HG02642 (cell line): ENCODE measurements at regions not wholly inside any gene's neighbourhood (a gene's known extent, or its start where the extent isn't known, plus 50 kb on each side); places are given as distances from the start of the nearest gene placed in this dataset.
"Not testable (repeated sequence)": the region's sequence is repeated elsewhere in the genome, so short reads cannot be mapped to it uniquely, and the experiment has no call there.

ENCODE experiments used
- ATAC-seq: cut with Tn5 transposase; IDR thresholded peaks from one replicate; pipeline ENCODE4 v1.9.1; 2021; ENCODE audit warnings: mild to moderate bottlenecking; ENCODE audit not compliant: unreplicated experiment, poor library complexity

- no peak for ATAC-seq
Observed at GRCh38 chr6:74733830-74734620, 471.8 kb downstream of the COL12A1 start.

DNA sequence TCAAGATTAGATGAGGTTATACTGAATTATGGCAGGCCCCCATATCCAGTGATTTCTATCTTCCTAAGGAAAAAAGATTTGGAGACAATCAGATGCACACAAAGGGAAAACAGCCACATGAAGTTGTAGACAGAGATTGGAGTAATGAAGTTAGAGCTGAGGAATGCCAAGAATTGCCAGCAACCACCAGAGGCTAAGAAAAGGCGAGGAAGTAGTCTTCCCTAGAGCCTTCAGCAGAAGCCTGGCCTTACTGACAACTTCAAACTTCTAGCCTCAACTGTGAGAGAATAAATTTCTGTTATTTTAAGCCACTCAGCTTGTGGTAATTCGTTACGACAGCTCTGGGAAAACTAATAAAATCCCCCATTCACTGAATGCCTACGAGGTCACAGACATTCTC, 473.9 kb downstream of the COL12A1 start:
- no peak for ATAC-seq

GRCh38 chr6:74731204-74731603, 474.6 kb downstream of the COL12A1 start:
- no peak for ATAC-seq

- no peak for ATAC-seq
Observed at GRCh38 chr6:74720923-74721322, 484.9 kb downstream of the COL12A1 start.

GRCh38 chr6:74717591-74717990, 488.3 kb downstream of the COL12A1 start:
- ATAC-seq, result no peak

DNA sequence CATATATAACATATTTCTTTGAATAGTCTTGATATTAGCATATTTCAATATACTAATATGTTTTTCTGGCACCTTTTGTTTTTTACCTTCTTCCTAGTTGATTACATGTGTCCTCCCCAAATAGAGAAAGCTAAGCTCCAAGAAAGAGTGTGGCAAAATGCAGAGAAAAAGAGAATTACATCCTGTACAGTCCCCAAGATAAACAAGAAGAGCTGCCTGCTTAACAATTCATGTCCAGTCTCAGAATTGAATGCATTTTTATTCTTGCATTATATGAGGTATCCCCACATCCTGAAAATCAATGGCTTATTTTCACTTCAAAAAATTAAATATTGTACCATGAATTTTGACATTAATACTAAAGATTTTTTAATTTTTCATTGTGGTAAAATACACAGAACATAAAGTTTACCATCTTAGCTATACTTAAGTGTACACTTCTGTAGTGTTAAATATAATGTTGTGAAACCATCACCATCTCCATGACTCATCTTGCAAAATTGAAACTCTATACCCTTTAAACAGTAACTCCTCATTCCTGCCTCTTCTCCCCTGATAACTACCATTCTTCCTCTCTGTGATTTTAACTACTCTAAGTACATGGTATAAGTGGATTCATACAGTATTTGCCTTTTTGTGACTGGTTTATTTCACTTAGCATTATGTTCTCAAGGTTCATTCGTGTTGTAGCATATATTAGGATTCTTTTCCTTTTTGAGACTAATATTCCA, 490.3 kb downstream of the COL12A1 start:
- no peak for ATAC-seq

- ATAC-seq, result no peak
Observed at GRCh38 chr6:74713941-74714340, 491.9 kb downstream of the COL12A1 start.

DNA sequence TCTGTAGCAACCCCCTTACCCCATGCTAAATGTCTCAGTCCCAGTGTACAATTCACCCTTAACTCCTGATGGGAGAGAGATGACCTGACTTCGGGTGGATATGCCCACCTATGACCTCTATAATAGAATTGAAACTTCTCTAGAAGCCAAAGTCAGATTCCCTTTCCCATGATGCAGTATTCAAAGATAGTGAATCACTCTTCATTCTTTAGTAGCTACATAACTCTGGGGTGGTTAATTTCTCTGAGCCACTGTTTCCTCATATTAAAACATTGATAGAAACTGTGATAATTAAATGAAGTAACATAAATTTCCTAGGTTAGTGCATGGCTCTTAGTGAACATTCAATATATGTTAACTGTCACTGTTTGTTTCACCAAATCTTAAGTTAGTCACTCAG, 500.4 kb downstream of the COL12A1 start:
- no peak for ATAC-seq

DNA sequence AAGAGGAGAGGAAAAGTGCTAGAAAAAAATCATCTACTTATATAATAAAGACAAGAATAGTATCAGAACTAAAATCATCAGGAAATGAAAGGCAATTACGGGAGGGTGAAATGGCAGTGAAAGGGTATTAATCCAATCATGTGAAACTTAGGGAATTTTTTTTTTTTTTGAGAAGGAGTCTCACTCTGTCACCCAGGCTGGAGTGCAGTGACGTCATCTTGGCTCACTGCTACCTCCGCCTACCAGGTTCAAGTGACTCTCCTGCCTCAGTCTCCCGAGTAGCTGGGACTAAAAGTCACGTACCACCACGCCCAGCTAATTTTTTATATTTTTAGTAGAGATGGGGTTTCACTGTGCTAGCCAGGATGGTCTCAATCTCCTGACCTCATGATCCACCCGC, 501.3 kb downstream of the COL12A1 start:
- not testable (repeated sequence) for ATAC-seq

- no peak for ATAC-seq
Observed at GRCh38 chr6:74690365-74690764, 515.5 kb downstream of the COL12A1 start.

DNA sequence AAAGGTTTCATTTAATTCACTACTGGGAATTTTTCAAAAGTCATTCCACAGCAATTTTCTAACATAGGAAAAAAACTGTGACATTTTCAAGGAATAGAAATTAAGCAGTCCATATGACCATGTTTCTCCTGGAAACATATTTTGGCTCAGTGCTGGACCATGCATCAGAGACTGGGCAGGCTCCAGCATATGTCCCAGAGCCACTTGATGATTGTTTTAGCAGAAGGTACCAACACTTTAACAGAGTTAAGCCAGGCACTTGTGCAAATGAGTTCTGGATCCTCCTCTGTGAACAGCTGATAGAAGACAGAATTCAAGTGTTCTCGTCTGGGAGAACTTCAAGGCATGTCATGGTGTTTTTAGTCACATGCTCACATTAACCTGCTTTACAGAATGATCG, 516.3 kb downstream of the COL12A1 start:
- no peak for ATAC-seq

- no peak for ATAC-seq
Observed at GRCh38 chr6:74677463-74677862, 528.4 kb downstream of the COL12A1 start.

GRCh38 chr6:74676906-74677305, 528.9 kb downstream of the COL12A1 start:
- no peak for ATAC-seq

GRCh38 chr6:74674377-74674776, 531.5 kb downstream of the COL12A1 start:
- ATAC-seq, result no peak

- no peak for ATAC-seq
Observed at GRCh38 chr6:74671558-74672025, 534.3 kb downstream of the COL12A1 start.

DNA sequence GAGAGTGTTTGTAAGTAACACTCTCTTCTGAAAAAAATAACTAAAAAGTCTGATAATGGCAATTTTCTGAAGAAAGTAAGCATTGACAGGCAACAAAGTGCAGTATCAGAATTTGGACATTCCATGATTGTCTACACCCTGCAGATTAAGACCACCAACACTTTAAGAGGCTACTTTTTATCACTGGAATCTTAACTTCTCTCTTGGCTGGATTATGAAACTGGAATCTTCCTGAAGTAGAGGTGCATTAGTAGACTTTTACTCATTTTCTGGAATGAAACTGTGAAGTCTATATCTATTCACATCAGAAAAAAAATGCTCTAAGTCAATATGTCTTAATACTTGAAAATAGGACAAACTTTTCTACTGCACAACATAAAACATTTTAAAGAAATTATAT, 547.5 kb downstream of the COL12A1 start:
- no peak for ATAC-seq

DNA sequence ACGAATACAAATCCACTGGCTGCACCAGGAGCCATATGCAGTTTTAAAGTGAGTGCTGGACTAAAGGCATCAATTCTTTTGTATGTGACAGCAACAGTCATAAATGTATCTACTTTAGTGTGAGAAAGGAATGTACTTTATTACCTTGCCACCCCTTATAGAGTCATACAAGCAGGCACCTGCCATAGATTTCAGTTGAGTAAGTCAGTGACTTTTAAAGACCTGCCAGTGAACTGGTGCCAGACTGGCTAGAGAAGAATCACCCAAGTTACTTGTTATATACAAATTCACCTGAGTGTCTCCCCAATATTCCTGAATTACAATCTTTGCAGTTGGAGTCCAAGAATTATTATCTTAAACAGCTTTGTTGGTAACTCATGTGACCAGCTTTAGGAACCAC, 547.9 kb downstream of the COL12A1 start:
- ATAC-seq, result no peak

DNA sequence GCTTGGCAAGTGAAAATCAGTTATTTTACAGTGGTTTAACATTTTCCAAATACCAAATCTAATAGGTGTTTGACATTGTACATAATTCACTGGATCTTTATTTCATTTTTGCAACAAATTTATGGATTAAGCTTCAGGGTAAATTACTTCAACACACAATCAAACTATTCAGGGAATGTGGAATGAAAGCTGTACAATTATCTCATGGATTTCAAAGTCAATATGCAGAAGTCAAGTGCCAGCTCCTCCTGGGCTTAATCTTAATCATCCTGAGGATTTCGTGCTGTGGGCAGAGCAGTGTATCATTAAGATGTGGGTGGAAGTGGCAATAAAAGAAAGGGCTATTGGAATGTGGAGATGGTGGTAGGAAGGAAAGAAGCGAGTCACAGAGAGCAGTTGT, 548.8 kb downstream of the COL12A1 start:
- ATAC-seq, result no peak

DNA sequence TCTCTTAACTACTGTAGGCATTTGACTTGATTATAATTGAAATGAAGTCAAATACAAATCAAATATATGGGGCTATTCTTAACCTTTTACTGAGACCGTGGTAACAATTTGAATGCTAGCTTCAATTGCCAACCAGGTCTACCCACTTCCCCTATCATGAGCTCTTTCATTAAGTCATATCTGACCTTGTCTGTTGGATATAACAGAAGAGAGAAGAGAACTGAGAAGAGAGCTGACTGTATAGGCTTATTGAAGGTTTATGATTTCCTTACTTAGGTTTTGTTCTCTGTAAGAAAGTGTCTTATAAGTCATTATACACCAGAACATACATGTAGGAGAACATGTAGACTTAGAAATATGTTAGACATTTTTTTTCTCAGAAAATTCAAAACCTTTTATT, 549.4 kb downstream of the COL12A1 start:
- no peak for ATAC-seq

DNA sequence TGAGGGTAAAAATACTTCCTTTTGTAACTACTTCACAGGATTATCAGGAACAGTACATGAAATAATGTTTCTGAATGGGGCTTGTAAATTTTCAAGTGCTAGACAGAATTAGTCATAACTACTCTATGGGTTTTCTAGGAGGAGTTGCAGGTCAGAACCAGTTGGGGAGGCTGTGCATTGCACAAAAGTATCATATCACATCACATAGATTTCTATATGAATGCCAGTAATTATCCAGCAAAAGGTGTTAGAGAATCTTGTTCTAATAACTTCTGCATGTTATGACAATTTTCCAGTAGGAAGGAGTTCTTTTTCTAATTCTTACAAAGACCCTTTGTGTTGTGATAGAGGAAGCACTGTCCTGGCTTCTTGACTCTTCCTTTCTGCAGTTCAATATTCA, 551.6 kb downstream of the COL12A1 start:
- no peak for ATAC-seq

GRCh38 chr6:74651948-74652842, 553.7 kb downstream of the COL12A1 start:
- no peak for ATAC-seq
